ENCODE measurements at regions not wholly inside any gene's neighbourhood (a gene's known extent, or its start where the extent isn't known, plus 50 kb on each side); places are given as distances from the start of the nearest gene placed in this dataset.

- TF ChIP-seq, protein P1, sequence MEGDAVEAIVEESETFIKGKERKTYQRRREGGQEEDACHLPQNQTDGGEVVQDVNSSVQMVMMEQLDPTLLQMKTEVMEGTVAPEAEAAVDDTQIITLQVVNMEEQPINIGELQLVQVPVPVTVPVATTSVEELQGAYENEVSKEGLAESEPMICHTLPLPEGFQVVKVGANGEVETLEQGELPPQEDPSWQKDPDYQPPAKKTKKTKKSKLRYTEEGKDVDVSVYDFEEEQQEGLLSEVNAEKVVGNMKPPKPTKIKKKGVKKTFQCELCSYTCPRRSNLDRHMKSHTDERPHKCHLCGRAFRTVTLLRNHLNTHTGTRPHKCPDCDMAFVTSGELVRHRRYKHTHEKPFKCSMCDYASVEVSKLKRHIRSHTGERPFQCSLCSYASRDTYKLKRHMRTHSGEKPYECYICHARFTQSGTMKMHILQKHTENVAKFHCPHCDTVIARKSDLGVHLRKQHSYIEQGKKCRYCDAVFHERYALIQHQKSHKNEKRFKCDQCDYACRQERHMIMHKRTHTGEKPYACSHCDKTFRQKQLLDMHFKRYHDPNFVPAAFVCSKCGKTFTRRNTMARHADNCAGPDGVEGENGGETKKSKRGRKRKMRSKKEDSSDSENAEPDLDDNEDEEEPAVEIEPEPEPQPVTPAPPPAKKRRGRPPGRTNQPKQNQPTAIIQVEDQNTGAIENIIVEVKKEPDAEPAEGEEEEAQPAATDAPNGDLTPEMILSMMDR (IDR thresholded peaks at IDR 0.05 in 8 of 11, conservative IDR thresholded peaks at IDR 0.05 in 3 of 11): no peak
- no peak for TF ChIP-seq POLR2A (IDR thresholded peaks at IDR 0.05)
These were observed 250.8 kb upstream of the OSR1 start for GRCh38 chr2:19609266-19609665.
